ENCODE measurements at regions not wholly inside any gene's neighbourhood (a gene's known extent, or its start where the extent isn't known, plus 50 kb on each side); places are given as distances from the start of the nearest gene placed in this dataset.

GRCh38 chr7:41816111-41816510 lies 113.2 kb upstream of the INHBA start:
- POLR2A ChIA-PET, result no interaction called here

DNA sequence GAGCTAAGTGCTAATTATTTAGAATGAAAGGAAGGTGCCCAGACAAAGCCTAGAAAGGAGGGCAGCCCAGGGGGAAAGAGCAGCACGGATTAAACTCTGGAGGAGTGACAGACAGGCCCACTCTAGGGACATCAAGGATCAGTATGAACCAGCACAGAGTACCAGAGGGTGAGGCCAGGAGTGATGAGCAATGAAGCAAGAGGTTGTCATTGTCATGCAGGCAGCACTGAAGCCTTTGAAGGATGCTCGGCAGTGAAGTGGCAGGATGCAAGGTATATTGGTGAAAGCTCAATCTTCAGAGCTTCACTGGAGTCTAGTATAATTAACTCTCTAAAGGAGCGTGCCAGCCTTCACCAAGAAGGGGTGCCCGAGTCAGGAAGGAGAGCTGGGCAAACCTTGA lies 112.0 kb upstream of the INHBA start:
- ATAC-seq, result no peak
- no TSS peak for BruUV-seq (replicated peaks)
- H3K4me1 ChIP-seq (ENCODE audit: insufficient read depth, low read length), result no peaks in the 10 kb centered on the region
- intact Hi-C loops (cut with micrococcal nuclease; ENCODE audit: unreplicated experiment), result no loop called here
- WGBS (ENCODE audit: low lambda C conversion rate), result 0% methylated on average over 4 of the region's 4 CpGs
- H3K27me3 ChIP-seq (ENCODE audit: control insufficient read depth in 1 of 2, insufficient read depth in 2 of 2, low read length in 2 of 2), result no peaks in the 10 kb centered on the region
- H2AFZ ChIP-seq (ENCODE audit: low read length), result no peak overlapping the region
- H3K27ac ChIP-seq (ENCODE audit: extremely low read length, insufficient read depth, low read length), result no peak overlapping the region
- no peaks in the 10 kb centered on the region for H4K20me1 ChIP-seq (ENCODE audit: insufficient read depth, low read length)
- no peak for DNase-seq (ENCODE audit: low spot score)
- ChIA-PET CTCF (ENCODE audit: low intra/inter-chr PET ratio, low total read pairs) (no interaction called here), POLR2A (no interaction called here)
- in situ Hi-C loops (cut with HindIII; ENCODE audit: extremely low pct_ligation_motif_present, low pct_unique_long_range_greater_than_20kb), result no loop called here
- H3K9ac ChIP-seq (ENCODE audit: insufficient read depth, low read depth, low read length), result no peak overlapping the region
- no peak overlapping the region for H3K4me3 ChIP-seq (replicated peaks in 1 of 3; ENCODE audit: insufficient read depth in 1 of 3, low read depth in 2 of 3, low read length in 3 of 3)
- H3K36me3 ChIP-seq (replicated peaks in 1 of 2; ENCODE audit: control insufficient read depth in 1 of 2, insufficient read depth in 2 of 2, low read length in 2 of 2), result no peaks in the 10 kb centered on the region
- H3K4me2 ChIP-seq (ENCODE audit: low read depth, low read length), result no peak overlapping the region
- no peak for FAIRE-seq
- 0 out of 2 replicates have a peak, but pooled peaks cover 5% of the 10 kb centered on the region for H3K9me3 ChIP-seq (ENCODE audit: low read length)
- no peaks in the 10 kb centered on the region for H3K79me2 ChIP-seq (ENCODE audit: insufficient read depth, low read length)
- TF ChIP-seq KDM3A (CRISPR knock-in tag; IDR thresholded peaks at IDR 0.05; ENCODE audit: low read depth), result no peak
- TF ChIP-seq TBP (CRISPR knock-in tag; IDR thresholded peaks at IDR 0.05), result no peak
- no peak for TF ChIP-seq ZSCAN22 (CRISPR knock-in tag; IDR thresholded peaks at IDR 0.05)
- no peak for TF ChIP-seq IKZF4 (CRISPR knock-in tag; IDR thresholded peaks at IDR 0.05; ENCODE audit: borderline replicate concordance, low read depth, not compliant biosample characterization)
- TF ChIP-seq ZNF782 (CRISPR knock-in tag; IDR thresholded peaks at IDR 0.05; ENCODE audit: borderline replicate concordance), result no peak
- no peak for TF ChIP-seq ATF2 (CRISPR knock-in tag; IDR thresholded peaks at IDR 0.05)
- no peak for TF ChIP-seq ZNF33A (CRISPR knock-in tag; IDR thresholded peaks at IDR 0.05; ENCODE audit: borderline replicate concordance)
- no peak for TF ChIP-seq AKAP8 (CRISPR knock-in tag; IDR thresholded peaks at IDR 0.05)
- TF ChIP-seq ZBTB3 (CRISPR knock-in tag; IDR thresholded peaks at IDR 0.05; ENCODE audit: borderline replicate concordance, low read depth), result no peak
- no peak for TF ChIP-seq ZNF275 (CRISPR knock-in tag; IDR thresholded peaks at IDR 0.05; ENCODE audit: borderline replicate concordance)
- no peak for TF ChIP-seq ZNF776 (CRISPR knock-in tag; IDR thresholded peaks at IDR 0.05)
- TF ChIP-seq HOXA5 (CRISPR knock-in tag; IDR thresholded peaks at IDR 0.05), result no peak

More at GRCh38 chr7:41816111-41816510, 113.2 kb upstream of the INHBA start:
- CTCF ChIA-PET (ENCODE audit: low intra/inter-chr PET ratio, low total read pairs), result no interaction called here
- DNase-seq (ENCODE audit: low spot score) (no peak), FAIRE-seq (no peak), ATAC-seq (no peak)
- H3K27me3 ChIP-seq (ENCODE audit: control insufficient read depth in 1 of 2, insufficient read depth in 2 of 2, low read length in 2 of 2), result no peaks in the 10 kb centered on the region
- no peak overlapping the region for H3K27ac ChIP-seq (ENCODE audit: extremely low read length, insufficient read depth, low read length)
- in situ Hi-C loops (cut with HindIII; ENCODE audit: extremely low pct_ligation_motif_present, low pct_unique_long_range_greater_than_20kb), result no loop called here
- TF ChIP-seq CHD4 (IDR thresholded peaks at IDR 0.05; ENCODE audit: borderline replicate concordance, low read length), result no peak
- TF ChIP-seq KDM3A (CRISPR knock-in tag; IDR thresholded peaks at IDR 0.05; ENCODE audit: low read depth), result no peak
- TF ChIP-seq SAP130 (CRISPR knock-in tag; IDR thresholded peaks at IDR 0.05; ENCODE audit: low read depth), result no peak
- TF ChIP-seq ZNF362 (CRISPR knock-in tag; IDR thresholded peaks at IDR 0.05; ENCODE audit: borderline replicate concordance), result no peak
- no peak for TF ChIP-seq KLF15 (CRISPR knock-in tag; IDR thresholded peaks at IDR 0.05; ENCODE audit: borderline replicate concordance)
- TF ChIP-seq KLF9 (CRISPR knock-in tag; IDR thresholded peaks at IDR 0.05; ENCODE audit: low read depth), result no peak
- H2AFZ ChIP-seq (ENCODE audit: low read length), result no peak overlapping the region
- no peaks in the 10 kb centered on the region for H3K4me1 ChIP-seq (ENCODE audit: insufficient read depth, low read length)
- no peak overlapping the region for H3K9ac ChIP-seq (ENCODE audit: insufficient read depth, low read depth, low read length)
- WGBS (ENCODE audit: low lambda C conversion rate), result 24% methylated on average over 3 of the region's 4 CpGs
- H3K4me2 ChIP-seq (ENCODE audit: low read depth, low read length), result no peak overlapping the region
- no peaks in the 10 kb centered on the region for H4K20me1 ChIP-seq (ENCODE audit: insufficient read depth, low read length)
- no peaks in the 10 kb centered on the region for H3K36me3 ChIP-seq (replicated peaks in 1 of 2; ENCODE audit: control insufficient read depth in 1 of 2, insufficient read depth in 2 of 2, low read length in 2 of 2)
- H3K9me3 ChIP-seq (ENCODE audit: low read length), result peaks cover 9% of the 10 kb centered on the region; the same call in 1 of the 2 replicates
- no peak overlapping the region for H3K4me3 ChIP-seq (replicated peaks in 1 of 3; ENCODE audit: insufficient read depth in 1 of 3, low read depth in 2 of 3, low read length in 3 of 3)
- BruUV-seq (replicated peaks), result no TSS peak
- intact Hi-C loops (cut with micrococcal nuclease; ENCODE audit: unreplicated experiment), result no loop called here
- no peaks in the 10 kb centered on the region for H3K79me2 ChIP-seq (ENCODE audit: insufficient read depth, low read length)

Data from HepG2 (cell line).